H9 (cell line): ENCODE measurements at regions not wholly inside any gene's neighbourhood (a gene's known extent, or its start where the extent isn't known, plus 50 kb on each side); places are given as distances from the start of the nearest gene placed in this dataset.
A peak's percentile ranks its signal among the peaks of the same experiment; 100 is the strongest.

Experiments used
- DNase-seq: peaks from one replicate; pipeline ENCODE4 v3.0.0-alpha.2; 2017
- H2AFZ ChIP-seq: one replicate; pipeline ENCODE4 v1.6.1; 2013; ENCODE audit warnings: mild to moderate bottlenecking, low read length, control low read depth, moderate library complexity
- H2AK5ac ChIP-seq: 2 replicates; pipeline ENCODE4 v1.6.1; 2013; ENCODE audit warnings: low read length, control low read depth, mixed read lengths; ENCODE audit not compliant: insufficient read length
- H2BK120ac ChIP-seq: one replicate; pipeline ENCODE4 v1.6.1; 2013; ENCODE audit warnings: low read depth, mild to moderate bottlenecking, low read length, control low read depth, inconsistent platforms; ENCODE audit not compliant: poor library complexity, severe bottlenecking
- H2BK12ac ChIP-seq: 2 replicates; pipeline ENCODE4 v1.6.1; 2013; ENCODE audit warnings: low read length, control low read depth, mixed read lengths, low read depth; ENCODE audit not compliant: insufficient read length
- H2BK15ac ChIP-seq: 2 replicates; pipeline ENCODE4 v1.6.1; 2013; ENCODE audit warnings: low read depth, low read length, control low read depth
- H2BK20ac ChIP-seq: one replicate; pipeline ENCODE4 v1.6.1; 2013; ENCODE audit warnings: low read depth, mild to moderate bottlenecking, low read length, control low read depth, inconsistent platforms; ENCODE audit not compliant: poor library complexity, severe bottlenecking
- H2BK5ac ChIP-seq: 2 replicates; pipeline ENCODE4 v1.6.1; 2013; ENCODE audit warnings: low read length, control low read depth, mixed read lengths; ENCODE audit not compliant: insufficient read length
- H3K14ac ChIP-seq: 2 replicates; pipeline ENCODE4 v1.6.1; 2013; ENCODE audit warnings: low read length, control low read depth; ENCODE audit not compliant: insufficient read depth
- H3K18ac ChIP-seq: 2 replicates; pipeline ENCODE4 v1.6.1; 2013; ENCODE audit warnings: low read depth, mild to moderate bottlenecking, mixed read lengths, low read length, control low read depth; ENCODE audit not compliant: insufficient read length
- H3K23ac ChIP-seq: 2 replicates; pipeline ENCODE4 v1.6.1; 2013; ENCODE audit warnings: low read length, control low read depth, mixed read lengths, low read depth; ENCODE audit not compliant: insufficient read length
- H3K23me2 ChIP-seq: 2 replicates; pipeline ENCODE4 v1.6.1; 2013; ENCODE audit warnings: low read depth, mild to moderate bottlenecking, mixed read lengths, low read length, control low read depth; ENCODE audit not compliant: insufficient read length, poor library complexity, severe bottlenecking
- H3K27ac ChIP-seq: 2 replicates; pipeline ENCODE4 v1.5.1; 2013; ENCODE audit warnings: low read length, control low read depth, mixed read lengths, low read depth; ENCODE audit not compliant: insufficient read length
- H3K27me3 ChIP-seq: 2 replicates; pipeline ENCODE4 v1.6.1; 2013; ENCODE audit warnings: low read length, control low read depth, inconsistent platforms; ENCODE audit not compliant: insufficient read depth
- H3K4ac ChIP-seq: 2 replicates; pipeline ENCODE4 v1.6.1; 2013; ENCODE audit warnings: low read depth, mild to moderate bottlenecking, control low read depth, inconsistent platforms, low read length, moderate library complexity
- H3K4me1 ChIP-seq: 2 replicates; pipeline ENCODE4 v1.6.1; 2013; ENCODE audit warnings: low read length, control low read depth, inconsistent platforms; ENCODE audit not compliant: insufficient read depth
- H3K4me2 ChIP-seq: 2 replicates; pipeline ENCODE4 v1.6.1; 2013; ENCODE audit warnings: low read length, control low read depth, mixed read lengths; ENCODE audit not compliant: insufficient read length, insufficient read depth
- H3K56ac ChIP-seq: 2 replicates; pipeline ENCODE4 v1.6.1; 2013; ENCODE audit warnings: low read depth, mild to moderate bottlenecking, mixed read lengths, low read length, control low read depth; ENCODE audit not compliant: insufficient read length
- H3K79me1 ChIP-seq: 2 replicates; pipeline ENCODE4 v1.6.1; 2013; ENCODE audit warnings: low read depth, mild to moderate bottlenecking, moderate library complexity, low read length, control low read depth, inconsistent platforms; ENCODE audit not compliant: insufficient read depth, poor library complexity, severe bottlenecking
- H3K79me2 ChIP-seq: 2 replicates; pipeline ENCODE4 v1.6.1; 2013; ENCODE audit warnings: low read length, control low read depth, inconsistent platforms; ENCODE audit not compliant: insufficient read depth
- H3K9ac ChIP-seq: 2 replicates; pipeline ENCODE4 v1.6.1; 2013; ENCODE audit warnings: low read length, control low read depth, mixed read lengths; ENCODE audit not compliant: insufficient read length; ENCODE audit errors: extremely low read depth
- H3K9me3 ChIP-seq: one replicate; pipeline ENCODE4 v1.6.1; 2013; ENCODE audit warnings: low read depth, low read length, inconsistent platforms; ENCODE audit not compliant: control insufficient read depth
- H3T11ph ChIP-seq: one replicate; pipeline ENCODE4 v1.6.1; 2013; ENCODE audit warnings: mild to moderate bottlenecking, low read length, control low read depth, inconsistent platforms
- H4K20me1 ChIP-seq: one replicate; pipeline ENCODE4 v1.6.1; 2013; ENCODE audit not compliant: control insufficient read depth, insufficient read length, insufficient read depth
- H4K5ac ChIP-seq: 2 replicates; pipeline ENCODE4 v1.6.1; 2013; ENCODE audit warnings: low read depth, mild to moderate bottlenecking, mixed read lengths, low read length, control low read depth; ENCODE audit not compliant: insufficient read length
- H4K8ac ChIP-seq: replicated peaks from 2 replicates; pipeline ENCODE4 v1.6.1; 2013; ENCODE audit warnings: low read length, control low read depth, mixed read lengths, low read depth; ENCODE audit not compliant: insufficient read length
- H4K91ac ChIP-seq: 2 replicates; pipeline ENCODE4 v1.6.1; 2013; ENCODE audit warnings: low read depth, mild to moderate bottlenecking, moderate library complexity, mixed read lengths, low read length, control low read depth; ENCODE audit not compliant: insufficient read length
- H3K27ac Mint-ChIP-seq, 3 experiments: 2 replicates in 2 of 3; 3 replicates in 1 of 3; pipeline ENCODE4 v1.8.0; 2020 to 2021; ENCODE audit warnings: mixed read lengths in 3 of 3, mild to moderate bottlenecking in 1 of 3, moderate library complexity in 1 of 3
- H3K27me3 Mint-ChIP-seq: 2 replicates; pipeline ENCODE4 v1.8.0; 2021; ENCODE audit warnings: low read depth, mild to moderate bottlenecking, moderate library complexity, mixed read lengths
- H3K36me3 Mint-ChIP-seq, 3 experiments: 2 replicates in 2 of 3; 3 replicates in 1 of 3; pipeline ENCODE4 v1.8.0; 2020 to 2021; ENCODE audit warnings: low read depth in 3 of 3, mixed read lengths in 3 of 3; ENCODE audit not compliant: insufficient read depth in 1 of 3
- H3K4me1 Mint-ChIP-seq, 2 experiments: 2 replicates each; pipeline ENCODE4 v1.8.0; 2020; ENCODE audit warnings: mixed read lengths in 2 of 2
- H3K4me3 Mint-ChIP-seq, 2 experiments: 2 replicates in 1 of 2; 3 replicates in 1 of 2; pipeline ENCODE4 v1.8.0; 2020 to 2021; ENCODE audit warnings: mild to moderate bottlenecking in 2 of 2, mixed read lengths in 2 of 2, moderate library complexity in 1 of 2
- H3K9me3 Mint-ChIP-seq, 2 experiments: 2 replicates in 1 of 2; 3 replicates in 1 of 2; pipeline ENCODE4 v1.8.0; 2020; ENCODE audit warnings: mild to moderate bottlenecking in 2 of 2, mixed read lengths in 2 of 2, moderate library complexity in 1 of 2
- CTCF ChIP-seq: fragments of 200-600 bp; sonication (generic); conservative IDR thresholded peaks from 3 replicates; pipeline ENCODE4 v1.8.0; 2021; ENCODE audit warnings: antibody characterized with exemption, mild to moderate bottlenecking
- WGBS: extraction: QIAGEN DNeasy Blood & Tissue Kit; methylation state at CpG from one replicate; pipeline ENCODE4 v1.1.7; 2013; ENCODE audit warnings: missing lambda C conversion rate, low lambda C conversion rate, mixed read lengths; ENCODE audit not compliant: insufficient read length; ENCODE audit errors: extremely low coverage; 5-methylcytosine and 5-hydroxymethylcytosine counted together

- no peak overlapping the region for H3K14ac ChIP-seq
- no peak overlapping the region for H3T11ph ChIP-seq
- no peak overlapping the region for H2BK20ac ChIP-seq
- H3K27ac ChIP-seq, result no peak overlapping the region
- H3K18ac ChIP-seq, result no peak overlapping the region
- H2BK12ac ChIP-seq, result no peak overlapping the region
- Mint-ChIP-seq H3K27ac (peak overlapping the region in 2 of 3 experiments; percentile 45 to 69; a peak in 2 of 7 replicates), H3K4me3 (no peak overlapping the region; a peak in 1 of 5 replicates), H3K36me3 (no peaks in the 10 kb centered on the region; a peak in 1 of 7 replicates), H3K4me1 (peaks cover 20 to 22% of the 10 kb centered on the region in 2 experiments), H3K9me3 (no peaks in the 10 kb centered on the region), H3K27me3 (peaks cover 25% of the 10 kb centered on the region)
- no CpG with 5 or more reads among the region's 12 CpGs for WGBS
- no peaks in the 10 kb centered on the region for H3K23me2 ChIP-seq
- peak overlapping the region; percentile 33 for H4K91ac ChIP-seq
- H2AFZ ChIP-seq, result no peak overlapping the region
- TF ChIP-seq CTCF, result no peak
- H2BK15ac ChIP-seq, result no peak overlapping the region
- peaks cover 3% of the 10 kb centered on the region; the same call in 1 of the 2 replicates for H3K4me1 ChIP-seq
- no peak overlapping the region for H4K5ac ChIP-seq
- H2AK5ac ChIP-seq, result no peak overlapping the region
- H4K8ac ChIP-seq, result no peak overlapping the region
- no peaks in the 10 kb centered on the region for H3K79me1 ChIP-seq
- H3K23ac ChIP-seq, result no peak overlapping the region
- no peaks in the 10 kb centered on the region for H3K79me2 ChIP-seq
- H3K56ac ChIP-seq, result no peak overlapping the region
- no peak overlapping the region for H3K4me2 ChIP-seq
- H3K27me3 ChIP-seq, result no peaks in the 10 kb centered on the region
- H3K9me3 ChIP-seq, result no peaks in the 10 kb centered on the region
- no peaks in the 10 kb centered on the region for H4K20me1 ChIP-seq
- no peak for DNase-seq
- H3K4ac ChIP-seq, result no peak overlapping the region
- H2BK5ac ChIP-seq, result no peak overlapping the region
- H2BK120ac ChIP-seq, result no peak overlapping the region
- no peak overlapping the region for H3K9ac ChIP-seq
Observed at GRCh38 chr1:23613191-23614031, 54.1 kb upstream of the ID3 start.
